HL-60 (cell line): ENCODE measurements at regions not wholly inside any gene's neighbourhood (a gene's known extent, or its start where the extent isn't known, plus 50 kb on each side); places are given as distances from the start of the nearest gene placed in this dataset.

ENCODE experiments used
- DNase-seq, 2 experiments: peaks; one replicate each; pipeline ENCODE4 v3.0.0-alpha.2; 2010 to 2020; ENCODE audit warnings: low read depth in 1 of 2, low spot score in 1 of 2
- H3K27ac ChIP-seq: fragments of 250-450 bp; sonication (Bioruptor Pico); replicated peaks from 2 replicates; pipeline ENCODE4 v1.5.1; 2020; ENCODE audit warnings: mild to moderate bottlenecking, moderate library complexity
- H3K27me3 ChIP-seq: fragments of 250-450 bp; sonication (Bioruptor Pico); 2 replicates; pipeline ENCODE4 v1.5.1; 2021; ENCODE audit warnings: mild to moderate bottlenecking, moderate library complexity; ENCODE audit not compliant: insufficient read depth, poor library complexity, severe bottlenecking
- H3K4me3 ChIP-seq: replicated peaks from 2 replicates; pipeline ENCODE4 v1.5.1; 2011; ENCODE audit warnings: mild to moderate bottlenecking, control low read depth, low read length; ENCODE audit not compliant: insufficient read depth
- CTCF ChIP-seq: IDR thresholded peaks from one replicate; pipeline ENCODE4 v1.5.1; 2011; ENCODE audit warnings: low read length, control low read depth, inconsistent platforms; ENCODE audit not compliant: insufficient read depth
- GABPA ChIP-seq: IDR thresholded peaks from 2 replicates; pipeline ENCODE4 v1.6.1; 2012; ENCODE audit warnings: low read depth
- POLR2AphosphoS5 ChIP-seq: IDR thresholded peaks from 2 replicates; pipeline ENCODE4 v1.6.1; 2012; ENCODE audit warnings: low read depth
- SPI1 ChIP-seq: IDR thresholded peaks from 2 replicates; pipeline ENCODE4 v1.6.1; 2012; ENCODE audit warnings: low read depth, mild to moderate bottlenecking, borderline replicate concordance
- TF ChIP-seq, protein P1 (sequence below): IDR thresholded peaks from 2 replicates; pipeline ENCODE4 v1.6.1; 2012; ENCODE audit warnings: low read depth; ENCODE audit not compliant: insufficient replicate concordance

DNA sequence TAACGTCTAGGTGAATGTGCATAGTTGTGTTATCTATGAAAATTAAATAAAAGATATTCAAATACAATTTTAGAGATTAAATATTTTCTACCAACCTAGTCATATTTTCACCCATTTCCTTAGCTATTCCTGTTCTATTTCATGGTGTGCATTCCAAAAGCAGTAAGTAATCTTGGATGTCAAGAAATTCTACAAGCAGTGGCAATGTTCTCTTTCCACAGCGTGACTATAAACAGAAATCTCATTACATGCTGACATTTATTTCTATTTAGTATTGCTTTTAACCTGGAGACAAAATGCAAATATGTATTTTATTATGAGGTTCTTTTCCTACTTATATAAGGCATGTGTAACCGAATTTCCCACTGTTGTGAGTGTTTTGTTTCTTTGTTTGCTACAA is 510.0 kb downstream of the ACTL7B start:
- H3K27ac ChIP-seq = no peak overlapping the region
- no peaks in the 10 kb centered on the region for H3K27me3 ChIP-seq

GRCh38 chr9:108339251-108339650 is 516.5 kb downstream of the ACTL7B start:
- TF ChIP-seq, protein P1, sequence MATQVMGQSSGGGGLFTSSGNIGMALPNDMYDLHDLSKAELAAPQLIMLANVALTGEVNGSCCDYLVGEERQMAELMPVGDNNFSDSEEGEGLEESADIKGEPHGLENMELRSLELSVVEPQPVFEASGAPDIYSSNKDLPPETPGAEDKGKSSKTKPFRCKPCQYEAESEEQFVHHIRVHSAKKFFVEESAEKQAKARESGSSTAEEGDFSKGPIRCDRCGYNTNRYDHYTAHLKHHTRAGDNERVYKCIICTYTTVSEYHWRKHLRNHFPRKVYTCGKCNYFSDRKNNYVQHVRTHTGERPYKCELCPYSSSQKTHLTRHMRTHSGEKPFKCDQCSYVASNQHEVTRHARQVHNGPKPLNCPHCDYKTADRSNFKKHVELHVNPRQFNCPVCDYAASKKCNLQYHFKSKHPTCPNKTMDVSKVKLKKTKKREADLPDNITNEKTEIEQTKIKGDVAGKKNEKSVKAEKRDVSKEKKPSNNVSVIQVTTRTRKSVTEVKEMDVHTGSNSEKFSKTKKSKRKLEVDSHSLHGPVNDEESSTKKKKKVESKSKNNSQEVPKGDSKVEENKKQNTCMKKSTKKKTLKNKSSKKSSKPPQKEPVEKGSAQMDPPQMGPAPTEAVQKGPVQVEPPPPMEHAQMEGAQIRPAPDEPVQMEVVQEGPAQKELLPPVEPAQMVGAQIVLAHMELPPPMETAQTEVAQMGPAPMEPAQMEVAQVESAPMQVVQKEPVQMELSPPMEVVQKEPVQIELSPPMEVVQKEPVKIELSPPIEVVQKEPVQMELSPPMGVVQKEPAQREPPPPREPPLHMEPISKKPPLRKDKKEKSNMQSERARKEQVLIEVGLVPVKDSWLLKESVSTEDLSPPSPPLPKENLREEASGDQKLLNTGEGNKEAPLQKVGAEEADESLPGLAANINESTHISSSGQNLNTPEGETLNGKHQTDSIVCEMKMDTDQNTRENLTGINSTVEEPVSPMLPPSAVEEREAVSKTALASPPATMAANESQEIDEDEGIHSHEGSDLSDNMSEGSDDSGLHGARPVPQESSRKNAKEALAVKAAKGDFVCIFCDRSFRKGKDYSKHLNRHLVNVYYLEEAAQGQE = no peak
- TF ChIP-seq GABPA (no peak), SPI1 (no peak), CTCF (no peak), POLR2AphosphoS5 (no peak)
- DNase-seq = no peak
- H3K27ac ChIP-seq = no peak overlapping the region
- H3K27me3 ChIP-seq = no peaks in the 10 kb centered on the region
- no peak overlapping the region for H3K4me3 ChIP-seq

More for the DNA sequence above, 510.0 kb downstream of the ACTL7B start:
- TF ChIP-seq SPI1 = no peak
- TF ChIP-seq CTCF = no peak
- TF ChIP-seq GABPA = no peak
- TF ChIP-seq, protein P1 = no peak
- no peak for TF ChIP-seq POLR2AphosphoS5
- DNase-seq = no peak
- no peak overlapping the region for H3K4me3 ChIP-seq

DNA sequence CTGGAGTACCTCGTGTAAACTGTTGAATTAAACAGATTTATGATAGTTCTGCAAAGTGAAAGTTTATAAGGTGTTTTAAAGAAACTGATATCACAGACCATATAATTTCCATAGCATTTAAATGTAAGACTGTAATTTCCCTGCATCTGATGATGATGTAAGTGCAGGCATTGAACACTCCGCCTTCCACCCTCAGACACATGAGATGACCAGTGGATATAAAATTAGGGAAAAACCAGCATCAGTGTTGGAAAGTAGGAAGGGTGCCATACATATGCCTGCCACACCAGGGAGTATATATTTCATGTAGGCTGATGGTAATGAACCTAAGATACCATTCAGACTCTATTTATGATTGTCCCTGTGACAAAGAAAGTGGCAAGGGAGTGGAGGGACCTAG is 519.2 kb downstream of the ACTL7B start:
- DNase-seq = no peak
- Histone ChIP-seq H3K27me3 (no peaks in the 10 kb centered on the region), H3K4me3 (no peak overlapping the region), H3K27ac (no peak overlapping the region)
- TF ChIP-seq, protein P1 = no peak
- TF ChIP-seq POLR2AphosphoS5 (no peak), CTCF (no peak), SPI1 (no peak), GABPA (no peak)
